ENCODE measurements at regions not wholly inside any gene's neighbourhood (a gene's known extent, or its start where the extent isn't known, plus 50 kb on each side); places are given as distances from the start of the nearest gene placed in this dataset.
"Not testable (repeated sequence)": the region's sequence is repeated elsewhere in the genome, so short reads cannot be mapped to it uniquely, and the experiment has no call there.

GRCh38 chr7:149633976-149634945, 136.7 kb upstream of the ZNF746 start:
- DNase-seq = no peak

- DNase-seq = not testable (repeated sequence)
Observed at GRCh38 chr7:149628361-149629149, 130.9 kb upstream of the ZNF746 start.

- no peak for DNase-seq
Observed at GRCh38 chr7:149627911-149628310, 130.3 kb upstream of the ZNF746 start.

GRCh38 chr7:149626972-149627371, 129.4 kb upstream of the ZNF746 start:
- DNase-seq = no peak

- DNase-seq = no peak
Observed at GRCh38 chr7:149625947-149626392, 128.4 kb upstream of the ZNF746 start.

GRCh38 chr7:149625340-149625946, 127.8 kb upstream of the ZNF746 start:
- DNase-seq = peak; percentile 62 to 84 (median 72)

- peak; percentile 97 to 99 (median 98) for DNase-seq
Observed at GRCh38 chr7:149624419-149625339, 127.1 kb upstream of the ZNF746 start.

GRCh38 chr7:149624006-149624405, 126.4 kb upstream of the ZNF746 start:
- peak in 3 of 4 experiments; percentile 18 to 40 (median 29) for DNase-seq

- peak in 1 of 4 experiments; percentile 6 for DNase-seq
Observed at GRCh38 chr7:149623262-149623997, 125.8 kb upstream of the ZNF746 start.

GRCh38 chr7:149622444-149623210, 125.0 kb upstream of the ZNF746 start:
- DNase-seq = peak; percentile 11 to 32 (median 16)

- peak; percentile 27 to 64 (median 37) for DNase-seq
Observed at GRCh38 chr7:149621776-149622175, 124.2 kb upstream of the ZNF746 start.

- DNase-seq = no peak
Observed at GRCh38 chr7:149620961-149621360, 123.4 kb upstream of the ZNF746 start.

- no peak for DNase-seq
Observed at GRCh38 chr7:149616898-149617297, 119.3 kb upstream of the ZNF746 start.

GRCh38 chr7:149615690-149616270, 118.2 kb upstream of the ZNF746 start:
- DNase-seq = no peak

GRCh38 chr7:149610441-149611011, 112.9 kb upstream of the ZNF746 start:
- DNase-seq = no peak

GRCh38 chr7:149608168-149608567, 110.6 kb upstream of the ZNF746 start:
- DNase-seq = no peak

GRCh38 chr7:149607683-149608082, 110.1 kb upstream of the ZNF746 start:
- DNase-seq = no peak

GRCh38 chr7:149606826-149607225, 109.2 kb upstream of the ZNF746 start:
- DNase-seq = no peak

GRCh38 chr7:149605696-149606095, 108.1 kb upstream of the ZNF746 start:
- no peak for DNase-seq

All from suppressor macrophage (primary cell).